Left lobe of liver (tissue), 2 donors: ENCODE measurements at regions not wholly inside any gene's neighbourhood (a gene's known extent, or its start where the extent isn't known, plus 50 kb on each side); places are given as distances from the start of the nearest gene placed in this dataset.
"Not testable (repeated sequence)": the region's sequence is repeated elsewhere in the genome, so short reads cannot be mapped to it uniquely, and the experiment has no call there.

Experiments used
- ATAC-seq: fragments of 200-7000 bp; cut with Tn5 transposase; one replicate; pipeline ENCODE4 v1.9.1; 2020; ENCODE audit warnings: mild to moderate bottlenecking, moderate library complexity
- DNase-seq: peaks from one replicate; pipeline ENCODE4 v3.0.0-alpha.2; 2020; ENCODE audit warnings: low spot score
- donor health status: DM: no; HTN: no; CAD: no; lungs with moderate emphysema.
- donor health status: DM: no; HTN: yes; CAD: no.

- no peak for DNase-seq
- ATAC-seq: no peak
Measured at GRCh38 chrX:131595120-131595519, 51.2 kb downstream of the OR13H1 start.

- ATAC-seq (no peak), DNase-seq (no peak)
Measured at GRCh38 chrX:131607792-131608369, 64.0 kb downstream of the OR13H1 start.

GRCh38 chrX:131609480-131609879 lies 65.6 kb downstream of the OR13H1 start:
- DNase-seq (no peak), ATAC-seq (no peak)

GRCh38 chrX:131613260-131613659 lies 69.4 kb downstream of the OR13H1 start:
- no peak for ATAC-seq
- no peak for DNase-seq

- DNase-seq (no peak), ATAC-seq (no peak)
Measured at GRCh38 chrX:131614241-131614640, 70.4 kb downstream of the OR13H1 start.

GRCh38 chrX:131617182-131617581 lies 73.3 kb downstream of the OR13H1 start:
- DNase-seq (no peak), ATAC-seq (no peak)

GRCh38 chrX:131621650-131622049 lies 77.8 kb downstream of the OR13H1 start:
- DNase-seq (no peak), ATAC-seq (no peak)

- no peak for ATAC-seq
- DNase-seq: no peak
Measured at GRCh38 chrX:131626681-131627296, 82.9 kb downstream of the OR13H1 start.

- no peak for DNase-seq
- ATAC-seq: no peak
Measured at GRCh38 chrX:131630534-131630933, 86.7 kb downstream of the OR13H1 start.

- peak; percentile 45 for DNase-seq
- peak; percentile 93 for ATAC-seq
Measured at GRCh38 chrX:131633285-131633917, 89.5 kb downstream of the OR13H1 start.

- no peak for ATAC-seq
- DNase-seq: no peak
Measured at GRCh38 chrX:131634900-131635299, 91.0 kb downstream of the OR13H1 start.

- ATAC-seq (no peak), DNase-seq (no peak)
Measured at GRCh38 chrX:131646106-131646505, 102.2 kb downstream of the OR13H1 start.

- DNase-seq: no peak
- ATAC-seq: no peak
Measured at GRCh38 chrX:131649741-131650140, 105.9 kb downstream of the OR13H1 start.

- DNase-seq: no peak
Measured at GRCh38 chrX:131650637-131651410, 107.0 kb downstream of the OR13H1 start.

GRCh38 chrX:131663726-131664125 lies 119.9 kb downstream of the OR13H1 start:
- DNase-seq, ATAC-seq: not testable (repeated sequence)

More at GRCh38 chrX:131650637-131651410, 107.0 kb downstream of the OR13H1 start:
- ATAC-seq: no peak

- no peak for DNase-seq
- ATAC-seq: no peak
Measured at GRCh38 chrX:131671735-131672134, 127.9 kb downstream of the OR13H1 start.

- ATAC-seq: peak; percentile 49
- no peak for DNase-seq
Measured at GRCh38 chrX:131675596-131676194, 131.8 kb downstream of the OR13H1 start.

- DNase-seq (peak; percentile 44), ATAC-seq (peak; percentile 75)
Measured at GRCh38 chrX:131677655-131678628, 134.1 kb downstream of the OR13H1 start.

GRCh38 chrX:131682735-131683134 lies 138.9 kb downstream of the OR13H1 start:
- not testable (repeated sequence) for DNase-seq, ATAC-seq

- no peak for ATAC-seq
- DNase-seq: no peak
Measured at GRCh38 chrX:131693359-131693758, 149.5 kb downstream of the OR13H1 start.
